ENCODE measurements at regions not wholly inside any gene's neighbourhood (a gene's known extent, or its start where the extent isn't known, plus 50 kb on each side); places are given as distances from the start of the nearest gene placed in this dataset.

DNA sequence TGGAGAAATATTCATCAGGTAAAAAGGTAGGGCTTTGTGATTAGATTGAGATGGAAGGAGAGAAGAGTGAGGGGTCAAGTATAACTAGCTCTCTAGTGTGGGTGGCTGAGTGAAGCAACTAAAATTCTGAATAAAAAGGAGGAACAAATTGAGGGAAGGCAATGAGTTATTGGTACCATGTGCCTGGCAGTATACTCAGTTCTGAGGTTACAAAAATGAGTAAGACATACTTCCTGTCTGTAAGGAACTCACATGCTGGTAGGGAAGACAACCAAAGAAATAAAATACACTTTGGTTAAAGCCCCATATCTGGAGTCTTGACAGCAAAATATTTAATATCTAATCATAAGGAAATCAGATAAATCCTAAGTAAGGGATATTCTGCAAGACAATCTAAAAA is 476.8 kb upstream of the C9orf72 start:
- Histone ChIP-seq H2BK15ac (ENCODE audit: low read depth, low read length) (no peak overlapping the region), H2AK5ac (ENCODE audit: low read depth, low read length) (no peak overlapping the region), H2BK5ac (ENCODE audit: low read depth, low read length, poor library complexity, severe bottlenecking) (no peak overlapping the region), H4K20me1 (ENCODE audit: insufficient read depth, low read length) (no peaks in the 10 kb centered on the region), H3K79me1 (ENCODE audit: low read depth in 1 of 2, low read length in 2 of 2) (no peaks in the 10 kb centered on the region), H3K4ac (ENCODE audit: low read depth, low read length) (no peak overlapping the region), H2AK9ac (replicated peaks; ENCODE audit: low read depth, low read length, poor library complexity) (no peak overlapping the region), H4K8ac (ENCODE audit: low read depth in 2 of 2, low read length in 2 of 2) (no peak overlapping the region), H4K5ac (ENCODE audit: low read depth, low read length) (no peak overlapping the region), H3K9me3 (ENCODE audit: control insufficient read depth, insufficient read depth, low read length) (no peaks in the 10 kb centered on the region), H2BK20ac (ENCODE audit: low read depth, low read length) (no peak overlapping the region), H3K4me3 (ENCODE audit: insufficient read depth, low read depth, low read length) (no peak overlapping the region), H3K27me3 (ENCODE audit: control insufficient read depth, insufficient read depth, low read length) (no peaks in the 10 kb centered on the region), H3K36me3 (ENCODE audit: control insufficient read depth, insufficient read depth, low read length) (no peaks in the 10 kb centered on the region), H3K9me1 (ENCODE audit: insufficient read depth, low read length) (no peaks in the 10 kb centered on the region), H3K9ac (ENCODE audit: low read depth, low read length) (no peak overlapping the region), H3K23ac (ENCODE audit: low read depth, low read length) (no peak overlapping the region), H3K14ac (replicated peaks; ENCODE audit: low read depth, low read length) (no peak overlapping the region), H3K4me1 (ENCODE audit: control insufficient read depth, insufficient read depth, low read length) (no peaks in the 10 kb centered on the region), H2AFZ (replicated peaks; ENCODE audit: low read length, poor library complexity) (no peak overlapping the region), H2BK120ac (ENCODE audit: low read depth, low read length) (no peak overlapping the region), H4K91ac (ENCODE audit: insufficient read depth, low read depth, low read length) (no peak overlapping the region), H3K4me2 (ENCODE audit: low read depth, low read length) (no peak overlapping the region), H3K56ac (ENCODE audit: extremely low read depth, insufficient read depth, low read length) (no peak overlapping the region), H3K27ac (ENCODE audit: insufficient read depth, low read length) (no peak overlapping the region), H3K18ac (ENCODE audit: low read depth, low read length) (no peak overlapping the region)
- in situ Hi-C loops (cut with MboI; ENCODE audit: low sequenced_read_pairs) (loop anchor here (25.0 kb wide), 1 partner anchor 112 kb away; no protein-coding TSS in a partner anchor), dilution Hi-C loops (cut with HindIII; ENCODE audit: low sequenced_read_pairs, unreplicated experiment) (no loop called here), intact Hi-C loops (cut with micrococcal nuclease) (no loop called here)
- TF ChIP-seq MXI1 (IDR thresholded peaks at IDR 0.05; ENCODE audit: borderline replicate concordance, low read depth, low read length): no peak
- no peak for TF ChIP-seq SMC3 (IDR thresholded peaks at IDR 0.05; ENCODE audit: low read depth, low read length)
- no peak for TF ChIP-seq MAZ (IDR thresholded peaks at IDR 0.05; ENCODE audit: borderline replicate concordance, low read depth, low read length)
- TF ChIP-seq BHLHE40 (IDR thresholded peaks at IDR 0.05; ENCODE audit: low read depth, low read length): no peak
- TF ChIP-seq FOS (IDR thresholded peaks at IDR 0.05; ENCODE audit: low read depth, low read length): no peak
- no peak for TF ChIP-seq CHD1 (IDR thresholded peaks at IDR 0.05; ENCODE audit: low read depth, low read length)
- TF ChIP-seq POLR2A (IDR thresholded peaks at IDR 0.05; ENCODE audit: low read depth, low read length): no peak
- no peak for TF ChIP-seq MAFK (IDR thresholded peaks at IDR 0.05; ENCODE audit: low read depth, low read length)
- TF ChIP-seq RCOR1 (IDR thresholded peaks at IDR 0.05; ENCODE audit: insufficient replicate concordance, low read length): no peak
- no peak for TF ChIP-seq RFX5 (IDR thresholded peaks at IDR 0.05; ENCODE audit: low read depth, low read length)
- TF ChIP-seq, protein P1, sequence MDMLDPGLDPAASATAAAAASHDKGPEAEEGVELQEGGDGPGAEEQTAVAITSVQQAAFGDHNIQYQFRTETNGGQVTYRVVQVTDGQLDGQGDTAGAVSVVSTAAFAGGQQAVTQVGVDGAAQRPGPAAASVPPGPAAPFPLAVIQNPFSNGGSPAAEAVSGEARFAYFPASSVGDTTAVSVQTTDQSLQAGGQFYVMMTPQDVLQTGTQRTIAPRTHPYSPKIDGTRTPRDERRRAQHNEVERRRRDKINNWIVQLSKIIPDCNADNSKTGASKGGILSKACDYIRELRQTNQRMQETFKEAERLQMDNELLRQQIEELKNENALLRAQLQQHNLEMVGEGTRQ (IDR thresholded peaks at IDR 0.05; ENCODE audit: low read depth, low read length): no peak
- TF ChIP-seq RAD21 (IDR thresholded peaks at IDR 0.05; ENCODE audit: low read length): no peak
- BruUV-seq (replicated peaks): no TSS peak
- DNase-seq (no peak), ATAC-seq (ENCODE audit: low read depth) (no peak)
- ChIA-PET POLR2A (ENCODE audit: unreplicated experiment) (no interaction called here), CTCF (no interaction called here)
